ENCODE measurements at regions not wholly inside any gene's neighbourhood (a gene's known extent, or its start where the extent isn't known, plus 50 kb on each side); places are given as distances from the start of the nearest gene placed in this dataset.

DNA sequence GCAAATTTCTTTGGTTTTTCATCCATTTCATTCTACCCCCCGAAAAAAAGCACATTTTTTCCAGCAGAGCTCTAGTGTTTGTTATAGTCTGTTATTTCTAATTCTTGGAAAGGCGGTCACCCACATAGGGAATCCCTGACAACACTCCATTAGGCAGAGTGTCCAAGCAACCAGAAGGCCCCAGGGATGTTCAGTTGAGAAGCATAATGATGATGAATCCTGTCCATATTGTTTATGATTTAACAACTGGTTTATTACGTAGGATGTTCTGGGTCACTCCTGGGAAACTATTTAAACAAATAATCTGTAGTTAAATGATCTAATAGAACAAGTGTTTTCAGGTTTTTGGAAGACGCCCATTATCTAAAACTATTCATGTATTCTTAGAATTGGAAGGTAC is 388.7 kb downstream of the TNS1 start:
- no peak for TF ChIP-seq POLR2A (IDR thresholded peaks at IDR 0.05)
- TF ChIP-seq, protein P1, sequence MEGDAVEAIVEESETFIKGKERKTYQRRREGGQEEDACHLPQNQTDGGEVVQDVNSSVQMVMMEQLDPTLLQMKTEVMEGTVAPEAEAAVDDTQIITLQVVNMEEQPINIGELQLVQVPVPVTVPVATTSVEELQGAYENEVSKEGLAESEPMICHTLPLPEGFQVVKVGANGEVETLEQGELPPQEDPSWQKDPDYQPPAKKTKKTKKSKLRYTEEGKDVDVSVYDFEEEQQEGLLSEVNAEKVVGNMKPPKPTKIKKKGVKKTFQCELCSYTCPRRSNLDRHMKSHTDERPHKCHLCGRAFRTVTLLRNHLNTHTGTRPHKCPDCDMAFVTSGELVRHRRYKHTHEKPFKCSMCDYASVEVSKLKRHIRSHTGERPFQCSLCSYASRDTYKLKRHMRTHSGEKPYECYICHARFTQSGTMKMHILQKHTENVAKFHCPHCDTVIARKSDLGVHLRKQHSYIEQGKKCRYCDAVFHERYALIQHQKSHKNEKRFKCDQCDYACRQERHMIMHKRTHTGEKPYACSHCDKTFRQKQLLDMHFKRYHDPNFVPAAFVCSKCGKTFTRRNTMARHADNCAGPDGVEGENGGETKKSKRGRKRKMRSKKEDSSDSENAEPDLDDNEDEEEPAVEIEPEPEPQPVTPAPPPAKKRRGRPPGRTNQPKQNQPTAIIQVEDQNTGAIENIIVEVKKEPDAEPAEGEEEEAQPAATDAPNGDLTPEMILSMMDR (IDR thresholded peaks at IDR 0.05): no peak
- no peak for TF ChIP-seq POLR2AphosphoS5 (IDR thresholded peaks at IDR 0.05)
- no peak for TF ChIP-seq EP300 (IDR thresholded peaks at IDR 0.05)
